KG1 (cell line): ENCODE measurements at regions not wholly inside any gene's neighbourhood (a gene's known extent, or its start where the extent isn't known, plus 50 kb on each side); places are given as distances from the start of the nearest gene placed in this dataset.

ENCODE experiments used
- DNase-seq: peaks from one replicate; lab custom pipeline; 2025; lab: John Stamatoyannopoulos, UW

- DNase-seq = no peak
Measured at GRCh38 chr14:58814466-58814865, 176.7 kb downstream of the DACT1 start.

DNA sequence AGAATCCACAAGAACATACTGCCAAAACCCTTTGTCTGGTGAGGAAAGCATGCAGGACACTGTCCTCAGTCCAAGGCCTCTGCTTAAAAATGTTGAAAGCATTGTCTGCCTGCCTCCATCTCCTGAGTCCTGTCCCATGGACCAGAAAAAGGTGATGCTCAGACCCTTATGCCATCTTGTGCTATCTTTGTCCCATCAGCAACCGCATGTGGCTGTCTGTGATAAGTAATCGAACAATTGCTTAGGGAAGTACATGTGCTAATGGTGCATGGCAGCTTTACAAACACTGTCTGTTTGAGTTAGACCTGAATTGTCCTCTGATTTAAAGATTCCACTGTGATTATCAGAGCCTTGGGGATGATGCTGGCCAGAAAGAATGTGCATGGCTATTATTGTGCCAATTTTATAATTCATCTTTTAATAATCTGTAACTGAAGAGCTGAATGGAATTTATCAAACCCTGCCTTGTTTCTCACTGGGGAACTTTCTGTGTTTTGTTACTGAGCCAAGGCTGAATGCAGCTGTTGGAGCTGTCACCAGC lies 177.5 kb downstream of the DACT1 start:
- DNase-seq = no peak

- DNase-seq = no peak
Measured at GRCh38 chr14:58815794-58816193, 178.0 kb downstream of the DACT1 start.

DNA sequence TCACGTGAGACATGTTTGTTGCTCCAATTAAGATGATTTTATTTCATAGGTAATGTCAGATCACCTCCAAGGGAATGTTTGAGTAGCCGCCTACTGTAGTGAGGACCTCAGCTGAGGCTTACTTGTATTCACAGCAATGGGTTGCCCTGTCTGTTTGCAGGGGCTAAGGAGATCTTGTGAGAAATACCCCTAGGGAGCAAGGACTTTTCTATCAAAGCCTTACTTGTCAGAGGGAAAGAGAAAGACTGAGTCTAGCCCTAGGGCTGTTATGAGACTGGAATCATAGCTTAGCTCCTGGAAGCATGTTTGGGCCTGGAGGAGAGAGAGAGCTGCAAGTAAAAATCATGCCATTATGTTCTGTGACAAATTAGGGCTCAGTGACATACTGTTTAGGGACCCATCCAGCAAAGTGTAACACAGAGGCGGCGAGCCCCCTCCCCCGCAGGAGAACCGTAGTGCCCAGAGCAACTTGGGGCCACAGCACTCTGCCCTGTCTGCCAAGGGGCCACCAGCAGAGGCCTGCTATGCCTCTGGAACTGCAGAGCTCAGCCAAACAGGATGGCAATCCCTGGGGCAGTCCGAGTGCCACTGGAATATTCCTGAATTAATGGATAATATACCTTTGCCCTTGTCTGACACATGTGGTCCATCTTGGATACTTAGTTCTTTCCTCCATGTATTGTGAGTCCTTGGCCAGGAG lies 178.8 kb downstream of the DACT1 start:
- DNase-seq = no peak

- DNase-seq = no peak
Measured at GRCh38 chr14:58817846-58818245, 180.1 kb downstream of the DACT1 start.

- DNase-seq = no peak
Measured at GRCh38 chr14:58820032-58820431, 182.3 kb downstream of the DACT1 start.

DNA sequence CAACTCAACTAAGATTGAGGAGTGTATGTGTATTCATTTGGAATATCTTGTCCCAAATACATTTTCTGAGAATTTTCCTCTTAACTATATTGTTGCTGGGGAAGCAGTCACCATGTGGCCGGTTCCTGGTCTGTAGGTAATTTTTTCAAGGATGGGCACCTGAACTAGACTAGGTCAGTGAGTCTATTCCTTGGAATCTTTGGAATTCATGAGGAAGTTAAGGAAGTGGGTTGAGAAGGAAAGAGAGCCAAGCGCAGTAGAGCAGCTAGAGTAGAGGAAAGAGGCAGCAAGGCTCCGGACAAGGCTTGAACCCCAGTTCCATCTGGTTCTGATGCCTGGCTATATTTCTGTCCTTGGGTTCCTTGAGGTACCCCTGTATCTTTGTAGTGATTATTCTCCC lies 183.7 kb downstream of the DACT1 start:
- DNase-seq = no peak

DNA sequence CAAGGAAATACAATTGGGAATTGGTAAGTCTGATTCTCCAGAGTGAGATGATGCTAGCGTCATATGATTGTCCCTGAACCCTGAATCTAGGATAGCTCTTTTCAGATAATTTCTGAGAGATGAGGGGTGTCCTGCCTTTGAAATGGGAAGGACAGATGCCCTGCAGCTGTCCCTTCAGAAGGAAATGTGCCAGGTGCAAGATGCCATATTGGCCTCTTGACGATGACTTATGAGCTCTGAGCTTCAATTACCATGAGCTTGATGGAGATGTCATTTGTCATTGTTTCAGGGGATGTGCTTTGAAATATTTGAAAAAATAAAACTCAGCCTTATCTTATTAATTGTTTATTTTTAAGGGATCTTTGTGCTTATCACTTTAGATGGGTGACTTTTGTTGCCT lies 185.1 kb downstream of the DACT1 start:
- DNase-seq = no peak

DNA sequence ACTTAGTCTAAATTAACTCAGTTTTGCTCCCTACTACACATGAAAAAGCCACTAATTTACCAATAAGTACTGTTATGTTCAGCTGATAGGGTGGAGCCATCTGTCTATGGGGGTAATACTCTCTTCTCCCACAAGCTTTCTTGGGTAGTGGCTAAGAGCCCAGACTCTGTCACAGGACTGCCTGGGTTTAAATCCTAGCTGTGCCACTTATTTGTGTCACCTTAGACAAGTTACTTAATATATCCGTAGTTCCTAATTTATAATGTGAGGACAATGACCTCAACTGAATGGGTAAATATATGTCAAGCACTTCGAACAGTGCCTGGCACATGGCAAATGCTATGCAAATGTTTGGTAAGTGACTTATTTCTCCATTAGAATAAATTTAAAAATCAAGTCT lies 185.6 kb downstream of the DACT1 start:
- DNase-seq = no peak

DNA sequence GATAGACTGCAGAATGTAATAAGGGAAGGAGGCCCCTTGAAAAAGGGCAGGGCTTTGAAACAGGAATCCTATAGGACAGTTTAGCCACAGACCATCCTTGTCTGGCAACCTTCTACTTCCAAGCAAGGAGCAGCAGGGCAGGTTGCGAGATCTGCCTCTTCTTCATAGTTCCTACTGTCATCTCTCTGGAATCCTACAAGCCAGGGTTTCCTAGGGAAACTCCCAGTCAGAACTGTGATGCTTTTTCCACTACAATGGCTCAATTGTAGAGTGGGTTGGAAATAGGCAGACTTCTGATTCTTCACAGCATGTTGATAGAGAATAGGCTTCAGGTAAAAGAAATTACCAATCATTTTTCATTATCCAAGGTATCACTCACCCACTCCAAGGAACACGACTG lies 186.3 kb downstream of the DACT1 start:
- no peak for DNase-seq

DNA sequence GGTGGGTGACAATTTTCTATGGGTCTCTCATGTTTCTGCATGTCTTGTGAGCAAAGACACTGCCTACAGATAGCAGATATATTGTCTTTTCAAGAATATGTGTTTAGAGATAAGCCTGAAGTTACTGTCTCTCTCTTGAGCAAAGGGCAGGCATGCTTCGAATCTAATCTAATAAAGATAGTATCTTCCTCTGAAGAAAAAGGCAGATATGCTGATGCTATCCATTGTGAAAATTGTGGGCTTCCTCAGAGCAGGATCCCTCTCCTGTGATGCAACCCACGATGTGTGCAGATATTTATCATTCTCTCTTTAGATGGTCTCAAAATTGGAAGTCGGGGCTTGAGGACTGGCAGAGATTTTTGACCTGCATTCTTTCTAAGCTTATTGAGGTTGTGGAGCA lies 187.0 kb downstream of the DACT1 start:
- no peak for DNase-seq

DNA sequence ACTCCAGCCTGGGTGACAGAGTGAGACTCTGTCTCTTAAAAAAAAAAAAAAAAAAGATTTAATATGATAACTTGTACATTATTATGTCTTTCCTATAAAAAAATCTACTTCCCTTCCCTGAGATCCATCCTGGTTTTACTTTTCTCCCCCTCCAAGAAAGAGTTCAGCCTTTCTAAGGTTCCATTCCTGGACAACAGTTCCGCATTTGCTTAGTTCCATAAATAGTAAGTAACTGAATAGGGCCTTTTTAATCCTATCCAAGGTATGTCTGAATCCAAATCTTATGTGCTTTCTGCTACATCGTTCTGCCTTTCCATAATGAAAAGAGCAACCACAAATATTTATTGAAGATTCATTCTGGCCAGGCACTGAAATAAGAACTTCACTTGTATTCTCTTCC lies 187.8 kb downstream of the DACT1 start:
- no peak for DNase-seq

DNA sequence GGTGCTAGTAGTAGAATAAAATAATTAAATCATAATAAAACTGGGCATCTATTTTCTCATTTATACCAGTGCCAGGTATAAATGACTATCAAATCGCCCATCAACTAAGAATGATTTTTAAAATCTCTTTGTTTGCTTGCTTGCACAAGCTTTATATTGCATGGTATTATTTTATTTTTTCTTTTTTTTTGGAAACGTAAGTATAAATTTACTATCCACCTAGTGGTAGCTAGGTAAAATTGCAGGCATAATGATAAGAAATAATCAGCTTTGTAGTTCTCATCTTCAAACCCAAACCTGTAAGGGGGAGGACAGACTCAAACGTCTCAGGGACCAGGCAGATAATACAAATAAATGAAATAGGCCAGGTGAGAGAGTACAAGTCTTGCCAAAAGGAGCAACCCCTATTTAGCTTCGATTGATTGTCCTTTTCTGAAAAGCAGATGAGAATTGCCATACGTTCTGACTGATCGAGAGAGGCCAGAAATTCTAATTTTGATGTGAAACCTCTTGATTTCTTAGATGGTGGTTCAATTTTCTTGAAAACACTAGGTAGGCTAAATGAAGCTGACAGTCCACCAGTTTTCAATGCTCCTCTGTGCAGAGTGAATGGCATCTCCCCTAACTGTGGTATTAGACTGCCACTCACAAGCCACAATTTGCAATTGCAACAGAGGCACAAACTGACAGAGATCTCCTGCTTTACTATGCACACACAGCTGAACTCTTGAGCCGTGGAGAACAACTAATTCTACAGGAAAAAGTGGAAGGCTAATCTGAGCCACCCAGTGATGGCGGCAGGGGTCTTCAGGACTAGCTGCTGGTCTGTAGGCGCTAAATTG lies 189.3 kb downstream of the DACT1 start:
- DNase-seq = no peak

- no peak for DNase-seq
Measured at GRCh38 chr14:58828298-58828697, 190.5 kb downstream of the DACT1 start.

DNA sequence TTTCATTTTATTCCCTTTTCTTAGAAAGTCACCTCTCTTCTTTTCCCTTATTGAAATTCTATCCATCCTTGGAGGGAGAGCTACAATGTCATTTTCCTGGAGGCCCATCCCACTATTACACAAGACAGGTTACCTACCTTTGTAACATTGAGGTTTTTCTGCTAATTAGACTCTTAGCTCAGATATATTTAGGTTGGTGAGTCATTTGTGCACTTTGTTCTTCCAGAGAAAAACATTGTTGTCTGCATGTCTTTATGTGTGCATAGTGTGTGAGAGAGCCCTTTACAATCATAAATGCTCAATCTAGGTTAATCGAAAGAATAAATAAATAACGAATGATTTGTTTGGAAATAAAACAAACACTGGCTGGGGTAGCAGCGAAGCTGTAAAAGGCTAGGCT lies 191.8 kb downstream of the DACT1 start:
- no peak for DNase-seq

DNA sequence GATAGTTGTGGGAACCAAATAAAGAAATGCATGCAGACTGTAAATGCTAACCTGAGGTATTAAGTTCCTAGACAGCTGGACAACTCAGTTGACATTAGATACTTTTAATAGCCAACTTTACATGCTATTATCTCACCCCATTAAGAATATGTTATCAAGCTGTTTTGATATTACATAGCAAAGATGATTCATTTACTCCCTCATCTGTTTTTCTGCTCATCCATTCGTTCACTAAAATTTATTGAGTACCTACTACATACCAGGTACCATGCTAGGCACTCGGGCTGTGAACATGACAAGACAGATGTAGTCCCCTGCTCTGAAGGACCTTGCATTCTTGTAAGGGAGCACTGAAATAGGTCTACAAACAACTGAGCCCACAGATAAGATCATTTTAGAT lies 192.4 kb downstream of the DACT1 start:
- no peak for DNase-seq

DNA sequence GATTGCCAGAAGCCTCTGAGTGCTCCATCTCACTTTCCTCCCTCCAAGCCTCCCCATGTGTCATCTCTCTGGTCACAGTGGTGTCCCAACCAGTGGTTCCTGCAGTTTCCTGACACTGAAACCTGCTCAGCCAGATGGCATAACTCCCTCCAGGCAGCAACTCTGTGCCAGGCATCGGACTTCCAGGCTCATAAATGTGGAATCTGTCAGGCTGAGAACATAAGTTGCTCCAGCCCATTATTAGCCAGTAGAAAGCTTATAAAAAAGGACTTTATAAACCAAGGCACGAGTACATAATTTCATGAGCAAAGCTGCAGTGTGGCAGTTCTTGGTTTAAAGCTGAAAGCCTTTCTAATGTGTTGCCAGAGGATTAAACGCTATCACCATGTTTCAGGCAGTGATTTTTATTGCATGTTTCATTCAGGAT lies 194.3 kb downstream of the DACT1 start:
- no peak for DNase-seq

GRCh38 chr14:58833634-58834378 lies 196.0 kb downstream of the DACT1 start:
- no peak for DNase-seq

DNA sequence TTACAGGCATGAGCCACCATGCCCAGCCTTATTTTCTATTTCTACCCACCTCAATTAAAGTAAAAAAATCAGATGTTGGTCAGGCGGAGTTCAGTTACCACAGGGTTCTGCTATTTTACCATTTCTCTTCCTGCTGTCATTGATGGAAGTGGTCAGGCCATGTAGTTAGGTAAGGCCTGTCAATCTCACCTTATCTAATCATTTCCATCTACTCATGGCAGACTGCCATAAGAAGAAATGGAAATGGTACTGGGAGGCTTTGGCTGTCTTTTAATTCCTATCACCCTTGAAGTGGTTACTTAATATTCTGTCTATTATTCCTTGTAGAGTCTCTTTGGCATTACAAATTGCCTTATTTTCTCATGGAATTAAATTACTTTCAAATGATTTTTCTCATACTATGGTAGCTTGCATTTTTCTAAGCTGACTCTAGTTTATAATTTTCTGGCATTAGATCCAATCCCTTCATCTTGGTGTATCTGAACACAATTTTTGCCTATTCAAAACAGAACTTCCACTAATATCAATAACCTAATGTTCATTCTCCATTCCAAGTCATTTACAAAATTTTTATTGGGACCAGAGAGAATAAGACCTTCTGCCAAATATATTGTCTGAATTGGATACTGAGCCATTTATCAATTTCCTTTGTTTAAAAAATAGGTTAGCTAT lies 198.7 kb downstream of the DACT1 start:
- no peak for DNase-seq

DNA sequence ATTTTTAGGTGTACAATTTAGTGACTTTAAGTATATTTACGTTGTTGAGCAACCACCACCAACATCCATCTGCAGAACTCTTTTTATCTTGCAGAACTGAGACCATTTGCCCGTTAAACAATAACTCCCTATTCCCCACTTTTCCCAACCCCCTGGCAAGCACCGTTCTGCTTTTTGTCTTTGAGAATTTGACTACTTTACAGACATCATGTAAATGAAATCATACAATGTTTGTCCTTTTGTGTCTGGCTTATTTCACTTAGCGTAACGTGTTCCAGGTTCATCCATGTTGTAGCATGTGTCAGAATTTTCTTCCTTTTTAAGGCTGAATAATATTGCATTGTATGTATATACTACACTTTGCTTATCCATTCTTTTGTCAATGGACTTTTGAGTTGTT lies 201.5 kb downstream of the DACT1 start:
- DNase-seq = no peak

DNA sequence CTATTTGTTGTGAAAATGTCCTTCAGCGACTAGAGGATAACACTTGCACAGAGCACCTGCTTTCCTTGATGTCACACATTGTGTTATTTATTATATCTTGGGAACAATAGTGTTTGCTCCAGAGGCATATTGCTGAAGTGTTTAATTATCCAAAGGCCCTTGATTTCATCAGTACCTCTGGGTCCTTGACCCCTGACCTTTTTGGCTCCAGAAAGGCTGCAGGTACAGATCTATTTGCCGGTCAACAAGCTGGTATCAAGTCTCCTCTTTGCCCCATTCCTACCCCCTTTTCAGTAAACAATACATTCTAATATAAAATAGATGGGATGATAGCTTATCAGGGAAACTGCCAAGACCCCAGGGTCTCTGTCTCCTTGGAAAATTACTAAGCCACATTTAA lies 206.8 kb downstream of the DACT1 start:
- DNase-seq = no peak
